ENCODE measurements at regions not wholly inside any gene's neighbourhood (a gene's known extent, or its start where the extent isn't known, plus 50 kb on each side); places are given as distances from the start of the nearest gene placed in this dataset.
A peak's percentile ranks its signal among the peaks of the same experiment; 100 is the strongest.

- no peaks in the 10 kb centered on the region for H3K4me1 ChIP-seq (ENCODE audit: control insufficient read depth, extremely low read depth, insufficient read depth, low read length)
- H3K9ac ChIP-seq (ENCODE audit: insufficient read depth, low read length), result no peak overlapping the region
- no peak overlapping the region for H3K27ac ChIP-seq (ENCODE audit: insufficient read depth, low read length)
- TF ChIP-seq CTCF (conservative IDR thresholded peaks at IDR 0.05 in 1 of 2, IDR thresholded peaks at IDR 0.05 in 1 of 2; ENCODE audit: low read depth in 1 of 2, low read length in 2 of 2) (no peak), EZH2 (IDR thresholded peaks at IDR 0.05; ENCODE audit: low read length, missing control alignments) (no peak)
- H4K20me1 ChIP-seq (ENCODE audit: control insufficient read depth, extremely low read depth, insufficient read depth, low read length), result no peaks in the 10 kb centered on the region
- H3K4me3 ChIP-seq (replicated peaks in 1 of 4; ENCODE audit: control extremely low read depth in 1 of 4, insufficient read depth in 1 of 4, low read depth in 3 of 4, low read length in 4 of 4), result no peak overlapping the region
- DNase-seq (ENCODE audit: low read depth in 2 of 2), result no peak
- H3K27me3 ChIP-seq (ENCODE audit: control insufficient read depth, insufficient read depth, low read length), result no peaks in the 10 kb centered on the region
- H3K4me2 ChIP-seq (ENCODE audit: extremely low read depth, insufficient read depth, low read length), result no peak overlapping the region
- H3K9me3 ChIP-seq (ENCODE audit: control insufficient read depth, insufficient read depth, low read depth, low read length), result no peaks in the 10 kb centered on the region
- no peaks in the 10 kb centered on the region for H3K36me3 ChIP-seq (ENCODE audit: control insufficient read depth, insufficient read depth, low read length)
- H2AFZ ChIP-seq (ENCODE audit: low read length), result no peak overlapping the region
- no peaks in the 10 kb centered on the region for H3K79me2 ChIP-seq (ENCODE audit: control insufficient read depth, insufficient read depth, low read length)
Observed at GRCh38 chr2:208586516-208586915, 179.9 kb downstream of the PTH2R start.

- no peak overlapping the region for H3K4me3 ChIP-seq (replicated peaks in 1 of 4; ENCODE audit: control extremely low read depth in 1 of 4, insufficient read depth in 1 of 4, low read depth in 3 of 4, low read length in 4 of 4)
- no peaks in the 10 kb centered on the region for H3K36me3 ChIP-seq (ENCODE audit: control insufficient read depth, insufficient read depth, low read length)
- no peaks in the 10 kb centered on the region for H3K79me2 ChIP-seq (ENCODE audit: control insufficient read depth, insufficient read depth, low read length)
- no peak overlapping the region for H3K9ac ChIP-seq (ENCODE audit: insufficient read depth, low read length)
- H2AFZ ChIP-seq (ENCODE audit: low read length), result no peak overlapping the region
- no peak overlapping the region for H3K4me2 ChIP-seq (ENCODE audit: extremely low read depth, insufficient read depth, low read length)
- H3K9me3 ChIP-seq (ENCODE audit: control insufficient read depth, insufficient read depth, low read depth, low read length), result no peaks in the 10 kb centered on the region
- H4K20me1 ChIP-seq (ENCODE audit: control insufficient read depth, extremely low read depth, insufficient read depth, low read length), result no peaks in the 10 kb centered on the region
- no peak overlapping the region for H3K27ac ChIP-seq (ENCODE audit: insufficient read depth, low read length)
- no peak for TF ChIP-seq CTCF (conservative IDR thresholded peaks at IDR 0.05 in 1 of 2, IDR thresholded peaks at IDR 0.05 in 1 of 2; ENCODE audit: low read depth in 1 of 2, low read length in 2 of 2)
- TF ChIP-seq EZH2 (IDR thresholded peaks at IDR 0.05; ENCODE audit: low read length, missing control alignments), result no peak
- no peak for DNase-seq (ENCODE audit: low read depth in 2 of 2)
- H3K27me3 ChIP-seq (ENCODE audit: control insufficient read depth, insufficient read depth, low read length), result no peaks in the 10 kb centered on the region
- no peaks in the 10 kb centered on the region for H3K4me1 ChIP-seq (ENCODE audit: control insufficient read depth, extremely low read depth, insufficient read depth, low read length)
Observed at GRCh38 chr2:208594642-208595385, 188.2 kb downstream of the PTH2R start.

- Histone ChIP-seq H3K27ac (ENCODE audit: insufficient read depth, low read length) (no peak overlapping the region), H3K27me3 (ENCODE audit: control insufficient read depth, insufficient read depth, low read length) (no peaks in the 10 kb centered on the region), H3K9ac (ENCODE audit: insufficient read depth, low read length) (no peak overlapping the region), H3K4me1 (ENCODE audit: control insufficient read depth, extremely low read depth, insufficient read depth, low read length) (no peaks in the 10 kb centered on the region), H4K20me1 (ENCODE audit: control insufficient read depth, extremely low read depth, insufficient read depth, low read length) (no peaks in the 10 kb centered on the region), H2AFZ (ENCODE audit: low read length) (no peak overlapping the region), H3K4me3 (replicated peaks in 1 of 4; ENCODE audit: control extremely low read depth in 1 of 4, insufficient read depth in 1 of 4, low read depth in 3 of 4, low read length in 4 of 4) (no peak overlapping the region), H3K9me3 (ENCODE audit: control insufficient read depth, insufficient read depth, low read depth, low read length) (no peaks in the 10 kb centered on the region), H3K79me2 (ENCODE audit: control insufficient read depth, insufficient read depth, low read length) (no peaks in the 10 kb centered on the region), H3K36me3 (ENCODE audit: control insufficient read depth, insufficient read depth, low read length) (no peaks in the 10 kb centered on the region), H3K4me2 (ENCODE audit: extremely low read depth, insufficient read depth, low read length) (no peak overlapping the region)
- peak in 1 of 2 donors; percentile 0 for DNase-seq (ENCODE audit: low read depth in 2 of 2)
- TF ChIP-seq CTCF (conservative IDR thresholded peaks at IDR 0.05 in 1 of 2, IDR thresholded peaks at IDR 0.05 in 1 of 2; ENCODE audit: low read depth in 1 of 2, low read length in 2 of 2), result no peak
- no peak for TF ChIP-seq EZH2 (IDR thresholded peaks at IDR 0.05; ENCODE audit: low read length, missing control alignments)
Observed at GRCh38 chr2:208595386-208596275, 189.0 kb downstream of the PTH2R start.
